ENCODE measurements at regions not wholly inside any gene's neighbourhood (a gene's known extent, or its start where the extent isn't known, plus 50 kb on each side); places are given as distances from the start of the nearest gene placed in this dataset.

DNA sequence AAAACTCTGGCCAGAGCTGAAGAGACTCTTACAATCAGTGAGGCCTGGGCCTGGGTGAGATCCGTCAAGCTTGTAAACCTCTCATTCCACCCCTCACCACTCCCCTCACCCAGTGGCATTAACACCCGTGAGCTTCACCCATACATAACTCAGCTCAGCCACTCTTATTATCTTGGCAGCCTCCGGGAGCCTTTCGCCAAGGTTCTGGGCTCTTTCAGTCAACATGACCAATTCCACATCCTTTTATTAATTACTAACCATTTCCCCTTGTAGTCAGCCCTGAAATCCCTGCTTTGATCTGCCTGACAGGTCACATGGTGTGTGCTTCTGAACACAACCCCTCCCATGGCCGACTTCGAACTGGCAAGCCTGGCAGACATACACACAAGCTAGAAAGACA, 134.8 kb downstream of the SETD4 start:
- Histone ChIP-seq H3K36me3 (no peaks in the 10 kb centered on the region), H3K27ac (no peak overlapping the region), H3K4me1 (peaks cover 10% of the 10 kb centered on the region), H3K4me3 (no peak overlapping the region), H3K27me3 (no peaks in the 10 kb centered on the region), H3K9me3 (no peaks in the 10 kb centered on the region)
- no peak for DNase-seq
- intact Hi-C loops (cut with DNase I): no loop called here
- peak; percentile 69 for ATAC-seq
- TF ChIP-seq, protein P1, sequence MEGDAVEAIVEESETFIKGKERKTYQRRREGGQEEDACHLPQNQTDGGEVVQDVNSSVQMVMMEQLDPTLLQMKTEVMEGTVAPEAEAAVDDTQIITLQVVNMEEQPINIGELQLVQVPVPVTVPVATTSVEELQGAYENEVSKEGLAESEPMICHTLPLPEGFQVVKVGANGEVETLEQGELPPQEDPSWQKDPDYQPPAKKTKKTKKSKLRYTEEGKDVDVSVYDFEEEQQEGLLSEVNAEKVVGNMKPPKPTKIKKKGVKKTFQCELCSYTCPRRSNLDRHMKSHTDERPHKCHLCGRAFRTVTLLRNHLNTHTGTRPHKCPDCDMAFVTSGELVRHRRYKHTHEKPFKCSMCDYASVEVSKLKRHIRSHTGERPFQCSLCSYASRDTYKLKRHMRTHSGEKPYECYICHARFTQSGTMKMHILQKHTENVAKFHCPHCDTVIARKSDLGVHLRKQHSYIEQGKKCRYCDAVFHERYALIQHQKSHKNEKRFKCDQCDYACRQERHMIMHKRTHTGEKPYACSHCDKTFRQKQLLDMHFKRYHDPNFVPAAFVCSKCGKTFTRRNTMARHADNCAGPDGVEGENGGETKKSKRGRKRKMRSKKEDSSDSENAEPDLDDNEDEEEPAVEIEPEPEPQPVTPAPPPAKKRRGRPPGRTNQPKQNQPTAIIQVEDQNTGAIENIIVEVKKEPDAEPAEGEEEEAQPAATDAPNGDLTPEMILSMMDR (IDR thresholded peaks at IDR 0.05): no peak

- TF ChIP-seq, protein P1 (IDR thresholded peaks at IDR 0.05): no peak
- Histone ChIP-seq H3K27ac (no peak overlapping the region), H3K4me1 (peaks cover 10% of the 10 kb centered on the region), H3K27me3 (no peaks in the 10 kb centered on the region), H3K4me3 (no peak overlapping the region), H3K36me3 (no peaks in the 10 kb centered on the region), H3K9me3 (no peaks in the 10 kb centered on the region)
- DNase-seq (no peak), ATAC-seq (peak; percentile 64)
- intact Hi-C loops (cut with DNase I): no loop called here
Observed at GRCh38 chr21:35924714-35925301, 135.5 kb downstream of the SETD4 start.

GRCh38 chr21:35923971-35924370, 136.4 kb downstream of the SETD4 start:
- no peaks in the 10 kb centered on the region for H3K27me3 ChIP-seq
- no peaks in the 10 kb centered on the region for H3K9me3 ChIP-seq
- H3K4me3 ChIP-seq: no peak overlapping the region
- H3K36me3 ChIP-seq: no peaks in the 10 kb centered on the region
- H3K4me1 ChIP-seq: peaks cover 10% of the 10 kb centered on the region
- TF ChIP-seq, protein P1 (IDR thresholded peaks at IDR 0.05): no peak
- no peak for ATAC-seq
- H3K27ac ChIP-seq: no peak overlapping the region
- intact Hi-C loops (cut with DNase I): no loop called here
- no peak for DNase-seq

DNA sequence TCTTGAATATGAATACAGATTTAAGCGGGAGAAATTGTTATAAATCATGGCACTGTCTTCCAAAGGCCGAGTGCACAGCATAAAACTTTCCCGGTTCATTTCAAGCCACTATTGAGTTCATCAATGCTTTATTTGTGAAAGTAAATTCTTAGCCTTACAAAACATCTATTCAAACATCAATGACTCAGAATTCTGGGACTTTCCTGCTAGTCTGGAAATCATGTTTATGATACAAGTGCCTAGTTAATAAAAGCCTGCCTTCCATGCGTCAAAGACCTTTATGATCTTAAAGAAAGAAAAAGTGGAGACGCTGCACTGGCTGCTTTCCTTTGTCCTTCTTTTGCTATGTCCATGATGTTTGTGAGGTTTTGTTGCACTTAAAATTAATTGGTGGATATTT, 137.7 kb downstream of the SETD4 start:
- no peaks in the 10 kb centered on the region for H3K36me3 ChIP-seq
- no peak overlapping the region for H3K27ac ChIP-seq
- no peak overlapping the region for H3K4me3 ChIP-seq
- DNase-seq (no peak), ATAC-seq (no peak)
- H3K9me3 ChIP-seq: no peaks in the 10 kb centered on the region
- intact Hi-C loops (cut with DNase I): no loop called here
- TF ChIP-seq, protein P1 (IDR thresholded peaks at IDR 0.05): no peak
- no peaks in the 10 kb centered on the region for H3K27me3 ChIP-seq
- H3K4me1 ChIP-seq: peaks cover 10% of the 10 kb centered on the region

DNA sequence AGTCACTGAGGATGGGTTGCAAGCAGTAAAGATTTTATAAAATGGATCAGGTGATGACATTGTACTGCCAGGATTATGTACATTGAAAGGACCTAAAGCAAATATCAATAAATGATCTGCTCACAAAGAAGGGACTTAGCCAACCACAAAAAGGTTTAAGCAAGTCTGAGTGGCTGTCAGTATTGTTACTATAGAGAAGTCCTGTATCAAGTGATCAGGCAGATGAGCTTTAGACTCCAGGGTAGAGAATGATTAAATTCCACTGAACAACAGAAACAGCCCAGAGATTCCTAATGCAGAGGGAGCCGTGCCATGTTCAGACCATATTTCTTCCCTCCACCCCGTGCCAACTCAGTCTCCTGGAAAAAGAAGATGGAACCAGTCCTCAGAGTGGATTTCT, 138.9 kb downstream of the SETD4 start:
- H3K27me3 ChIP-seq: no peaks in the 10 kb centered on the region
- intact Hi-C loops (cut with DNase I): no loop called here
- no peaks in the 10 kb centered on the region for H3K9me3 ChIP-seq
- TF ChIP-seq, protein P1 (IDR thresholded peaks at IDR 0.05): no peak
- no peak overlapping the region for H3K27ac ChIP-seq
- H3K4me1 ChIP-seq: peaks cover 10% of the 10 kb centered on the region
- no peak for DNase-seq
- ATAC-seq: no peak
- no peak overlapping the region for H3K4me3 ChIP-seq
- H3K36me3 ChIP-seq: no peaks in the 10 kb centered on the region

DNA sequence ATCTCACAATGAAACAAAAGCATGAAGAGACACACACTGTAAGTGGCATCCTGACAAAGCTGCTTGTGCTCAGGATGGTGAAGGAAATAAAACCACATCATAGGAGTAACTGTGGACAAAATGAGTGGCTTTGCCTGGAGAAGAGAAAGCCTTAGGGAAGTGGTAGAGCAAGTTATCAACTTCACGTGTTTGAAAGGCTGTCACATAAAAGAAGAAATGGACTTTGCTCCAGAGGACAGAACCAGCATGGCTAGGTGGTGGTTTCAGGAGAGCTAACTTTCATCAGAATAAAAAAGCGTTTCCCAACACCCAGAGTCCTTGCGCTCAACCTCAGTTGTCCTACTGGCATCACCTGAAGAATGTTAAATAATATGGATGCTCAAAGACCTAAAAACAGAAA, 139.9 kb downstream of the SETD4 start:
- Histone ChIP-seq H3K27ac (no peak overlapping the region), H3K27me3 (no peaks in the 10 kb centered on the region), H3K4me1 (peaks cover 8% of the 10 kb centered on the region), H3K4me3 (no peak overlapping the region), H3K9me3 (no peaks in the 10 kb centered on the region), H3K36me3 (no peaks in the 10 kb centered on the region)
- TF ChIP-seq, protein P1 (IDR thresholded peaks at IDR 0.05): no peak
- no peak for DNase-seq
- ATAC-seq: no peak
- intact Hi-C loops (cut with DNase I): no loop called here

Data from upper lobe of right lung (tissue), 1 donor.